ENCODE measurements at regions not wholly inside any gene's neighbourhood (a gene's known extent, or its start where the extent isn't known, plus 50 kb on each side); places are given as distances from the start of the nearest gene placed in this dataset.
A peak's percentile ranks its signal among the peaks of the same experiment; 100 is the strongest.

DNA sequence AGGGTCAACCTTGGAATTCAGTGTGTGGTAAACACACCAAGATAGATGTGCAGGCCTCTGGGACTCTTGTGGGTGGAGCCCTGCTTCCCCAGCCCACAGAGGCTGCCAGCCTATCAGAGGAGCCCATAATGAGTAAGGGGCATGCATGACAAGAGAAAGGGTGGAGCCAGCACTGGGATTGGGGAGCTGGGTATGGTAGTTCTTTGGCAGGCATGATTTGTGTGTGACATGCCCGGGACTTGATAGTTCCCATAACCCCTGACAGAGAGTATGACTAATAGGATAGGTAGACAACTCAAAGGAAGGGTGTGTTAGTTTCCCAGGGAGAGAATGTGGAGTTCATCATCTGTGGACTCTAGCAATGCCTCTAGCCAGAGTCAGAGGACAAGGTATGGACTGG is 143.0 kb downstream of the EMP1 start:
- H4K8ac ChIP-seq (ENCODE audit: low read depth in 2 of 2, low read length in 2 of 2): no peak overlapping the region
- no peak overlapping the region for H4K5ac ChIP-seq (ENCODE audit: low read depth, low read length)
- no peak overlapping the region for H3K14ac ChIP-seq (replicated peaks; ENCODE audit: low read depth, low read length)
- dilution Hi-C loops (cut with HindIII; ENCODE audit: low sequenced_read_pairs, unreplicated experiment): no loop called here
- H2BK20ac ChIP-seq (ENCODE audit: low read depth, low read length): no peak overlapping the region
- intact Hi-C loops (cut with micrococcal nuclease): no loop called here
- CTCF ChIA-PET: no interaction called here
- H3K79me1 ChIP-seq (ENCODE audit: low read depth in 1 of 2, low read length in 2 of 2): no peaks in the 10 kb centered on the region
- H2AK9ac ChIP-seq (replicated peaks; ENCODE audit: low read depth, low read length, poor library complexity): no peak overlapping the region
- POLR2A ChIA-PET (ENCODE audit: unreplicated experiment): no interaction called here
- H3K9me1 ChIP-seq (ENCODE audit: insufficient read depth, low read length): no peaks in the 10 kb centered on the region
- no peak for TF ChIP-seq NFE2L2 (IDR thresholded peaks at IDR 0.05; ENCODE audit: low read depth, low read length)
- no peak for TF ChIP-seq CHD1 (IDR thresholded peaks at IDR 0.05; ENCODE audit: low read depth, low read length)
- TF ChIP-seq SMC3 (IDR thresholded peaks at IDR 0.05; ENCODE audit: low read depth, low read length): no peak
- no peak for TF ChIP-seq MAFK (IDR thresholded peaks at IDR 0.05; ENCODE audit: low read depth, low read length)
- TF ChIP-seq RFX5 (IDR thresholded peaks at IDR 0.05; ENCODE audit: low read depth, low read length): no peak
- TF ChIP-seq, protein P1, sequence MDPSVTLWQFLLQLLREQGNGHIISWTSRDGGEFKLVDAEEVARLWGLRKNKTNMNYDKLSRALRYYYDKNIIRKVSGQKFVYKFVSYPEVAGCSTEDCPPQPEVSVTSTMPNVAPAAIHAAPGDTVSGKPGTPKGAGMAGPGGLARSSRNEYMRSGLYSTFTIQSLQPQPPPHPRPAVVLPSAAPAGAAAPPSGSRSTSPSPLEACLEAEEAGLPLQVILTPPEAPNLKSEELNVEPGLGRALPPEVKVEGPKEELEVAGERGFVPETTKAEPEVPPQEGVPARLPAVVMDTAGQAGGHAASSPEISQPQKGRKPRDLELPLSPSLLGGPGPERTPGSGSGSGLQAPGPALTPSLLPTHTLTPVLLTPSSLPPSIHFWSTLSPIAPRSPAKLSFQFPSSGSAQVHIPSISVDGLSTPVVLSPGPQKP (IDR thresholded peaks at IDR 0.05; ENCODE audit: borderline replicate concordance, low read depth, low read length): no peak
- no peak for TF ChIP-seq RCOR1 (IDR thresholded peaks at IDR 0.05; ENCODE audit: insufficient replicate concordance, low read length)
- no peak for TF ChIP-seq RAD21 (IDR thresholded peaks at IDR 0.05; ENCODE audit: low read length)
- TF ChIP-seq CEBPB (IDR thresholded peaks at IDR 0.05; ENCODE audit: low read depth, low read length): no peak
- TF ChIP-seq FOS (IDR thresholded peaks at IDR 0.05; ENCODE audit: low read depth, low read length): no peak
- no peak for TF ChIP-seq BHLHE40 (IDR thresholded peaks at IDR 0.05; ENCODE audit: low read depth, low read length)
- no peak overlapping the region for H3K9ac ChIP-seq (ENCODE audit: low read depth, low read length)
- no peak overlapping the region for H3K27ac ChIP-seq (ENCODE audit: insufficient read depth, low read length)
- no peak overlapping the region for H2BK120ac ChIP-seq (ENCODE audit: low read depth, low read length)
- BruUV-seq (replicated peaks): no TSS peak
- H3K4me2 ChIP-seq (ENCODE audit: low read depth, low read length): no peak overlapping the region
- H4K91ac ChIP-seq (ENCODE audit: insufficient read depth, low read depth, low read length): no peak overlapping the region
- no peak for DNase-seq
- no peak overlapping the region for H3K4ac ChIP-seq (ENCODE audit: low read depth, low read length)
- H4K20me1 ChIP-seq (ENCODE audit: insufficient read depth, low read length): no peaks in the 10 kb centered on the region
- H3K4me3 ChIP-seq (ENCODE audit: insufficient read depth, low read depth, low read length): no peak overlapping the region
- no peak overlapping the region for H3K23ac ChIP-seq (ENCODE audit: low read depth, low read length)
- no peak overlapping the region for H2BK5ac ChIP-seq (ENCODE audit: low read depth, low read length, poor library complexity, severe bottlenecking)
- no peak overlapping the region for H2BK15ac ChIP-seq (ENCODE audit: low read depth, low read length)
- H3K9me3 ChIP-seq (ENCODE audit: control insufficient read depth, insufficient read depth, low read length): no peaks in the 10 kb centered on the region
- H2AK5ac ChIP-seq (ENCODE audit: low read depth, low read length): no peak overlapping the region
- in situ Hi-C loops (cut with MboI; ENCODE audit: low sequenced_read_pairs): no loop called here
- no peaks in the 10 kb centered on the region for H3K36me3 ChIP-seq (ENCODE audit: control insufficient read depth, insufficient read depth, low read length)
- H2AFZ ChIP-seq (replicated peaks; ENCODE audit: low read length, poor library complexity): peak overlapping the region; percentile 47
- no CpG with 5 or more reads among the region's 1 CpG for WGBS, 2 experiments (ENCODE audit: extremely low coverage in 2 of 2, insufficient read length in 1 of 2)
- no peak for ATAC-seq (ENCODE audit: low read depth)
- no peaks in the 10 kb centered on the region for H3K27me3 ChIP-seq (ENCODE audit: control insufficient read depth, insufficient read depth, low read length)
- H3K4me1 ChIP-seq (ENCODE audit: control insufficient read depth, insufficient read depth, low read length): no peaks in the 10 kb centered on the region
- H3K18ac ChIP-seq (ENCODE audit: low read depth, low read length): no peak overlapping the region
- H3K56ac ChIP-seq (ENCODE audit: extremely low read depth, insufficient read depth, low read length): no peak overlapping the region

All from IMR-90 (cell line).